AG10803 (cell line): ENCODE measurements at regions not wholly inside any gene's neighbourhood (a gene's known extent, or its start where the extent isn't known, plus 50 kb on each side); places are given as distances from the start of the nearest gene placed in this dataset.

ENCODE experiments used
- DNase-seq: peaks from one replicate; pipeline ENCODE4 v3.0.0; 2010; ENCODE audit warnings: low read depth
- H3K4me3 ChIP-seq: 2 replicates; pipeline ENCODE4 v1.5.1; 2011; ENCODE audit warnings: mild to moderate bottlenecking, low read length, control low read depth
- CTCF ChIP-seq: conservative IDR thresholded peaks from 2 replicates; pipeline ENCODE4 v1.5.1; 2011; ENCODE audit warnings: mild to moderate bottlenecking, low read length, control low read depth, inconsistent platforms

- no peak for TF ChIP-seq CTCF
- no peak overlapping the region for H3K4me3 ChIP-seq
- DNase-seq: no peak
These were observed 143.0 kb upstream of the ARID2 start for GRCh38 chr12:45586486-45586885.

- TF ChIP-seq CTCF: no peak
- no peak for DNase-seq
These were observed 142.5 kb upstream of the ARID2 start for GRCh38 chr12:45587012-45587411.

GRCh38 chr12:45587877-45588533, 141.5 kb upstream of the ARID2 start:
- DNase-seq: no peak
- no peak overlapping the region for H3K4me3 ChIP-seq
- TF ChIP-seq CTCF: no peak

More at GRCh38 chr12:45587012-45587411, 142.5 kb upstream of the ARID2 start:
- H3K4me3 ChIP-seq: no peak overlapping the region

- TF ChIP-seq CTCF: no peak
- no peak for DNase-seq
- H3K4me3 ChIP-seq: no peak overlapping the region
These were observed 138.9 kb upstream of the ARID2 start for GRCh38 chr12:45590646-45591045.

GRCh38 chr12:45591635-45592034, 137.9 kb upstream of the ARID2 start:
- no peak for TF ChIP-seq CTCF
- H3K4me3 ChIP-seq: no peak overlapping the region
- no peak for DNase-seq

- no peak overlapping the region for H3K4me3 ChIP-seq
- TF ChIP-seq CTCF: no peak
- no peak for DNase-seq
These were observed 133.1 kb upstream of the ARID2 start for GRCh38 chr12:45596366-45596765.

GRCh38 chr12:45598336-45598735, 131.2 kb upstream of the ARID2 start:
- no peak overlapping the region for H3K4me3 ChIP-seq
- no peak for TF ChIP-seq CTCF
- no peak for DNase-seq
